Heart left ventricle (tissue), 16 donors: ENCODE measurements at regions not wholly inside any gene's neighbourhood (a gene's known extent, or its start where the extent isn't known, plus 50 kb on each side); places are given as distances from the start of the nearest gene placed in this dataset.

ENCODE experiments used
- ATAC-seq, 4 donors: fragments of 200-7000 bp; cut with Tn5 transposase; one replicate each; pipeline ENCODE4 v1.9.1; 2020 to 2022; ENCODE audit warnings: moderate library complexity in 4 of 4, mild to moderate bottlenecking in 3 of 4, moderate number of reproducible peaks in 1 of 4
- DNase-seq, 5 donors: peaks; one replicate each; pipeline ENCODE4 v3.0.0-alpha.2; 2020
- H3K27ac ChIP-seq, 12 donors: fragments of 200-600 bp; sonication (generic) in 4 of 12; one replicate each; pipeline versions ENCODE4 v1.5.0 to v1.8.0; 2016 to 2022; ENCODE audit warnings: mild to moderate bottlenecking in 2 of 12
- H3K27me3 ChIP-seq, 9 donors: fragments of 200-600 bp; sonication (generic) in 2 of 9; one replicate each; pipeline versions ENCODE4 v1.5.1 to v1.8.0; 2016 to 2022; ENCODE audit warnings: mild to moderate bottlenecking in 3 of 9
- H3K36me3 ChIP-seq, 9 donors: fragments of 200-600 bp; sonication (generic) in 2 of 9; one replicate each; pipeline versions ENCODE4 v1.5.0 to v1.8.0; 2018 to 2022; ENCODE audit warnings: mild to moderate bottlenecking in 2 of 9
- H3K4me1 ChIP-seq, 12 donors: fragments of 200-600 bp; sonication (generic) in 4 of 12; one replicate each; pipeline versions ENCODE4 v1.5.0 to v1.8.0; 2016 to 2022; ENCODE audit warnings: mild to moderate bottlenecking in 3 of 12
- H3K4me3 ChIP-seq, 12 donors: fragments of 200-600 bp; sonication (generic) in 4 of 12; one replicate each; pipeline versions ENCODE4 v1.5.0 to v1.8.0; 2017 to 2022; ENCODE audit warnings: mild to moderate bottlenecking in 9 of 12, moderate library complexity in 4 of 12
- H3K9me3 ChIP-seq, 12 donors: fragments of 200-600 bp; sonication (generic) in 4 of 12; one replicate each; pipeline versions ENCODE4 v1.5.0 to v1.8.0; 2016 to 2022; ENCODE audit warnings: mild to moderate bottlenecking in 1 of 12
- CTCF ChIP-seq, 12 donors: fragments of 200-600 bp; sonication (generic) in 4 of 12; IDR thresholded peaks; one replicate each; pipeline versions ENCODE4 v1.5.0 to v1.8.0; 2018 to 2022; ENCODE audit warnings: antibody characterized with exemption in 12 of 12, mild to moderate bottlenecking in 5 of 12
- POLR2A ChIP-seq, 2 donors: fragments of 450-650 bp; IDR thresholded peaks; one replicate each; pipeline ENCODE4 v1.6.1; 2017; ENCODE audit warnings: antibody characterized with exemption in 2 of 2, mild to moderate bottlenecking in 2 of 2, moderate library complexity in 2 of 2
- WGBS, 4 donors: extraction: QIAGEN DNeasy Blood & Tissue Kit in 2 of 4; methylation state at CpG; one replicate each; pipeline versions ENCODE4 v1.1.5 to v1.1.7; 2013 to 2018; 5-methylcytosine and 5-hydroxymethylcytosine counted together
- intact Hi-C, 10 donors: fragments of 100-400 bp; cut with DNase I; formaldehyde crosslinking; loops; one replicate each; pipeline versions ENCODE4 v1.11.1 to v1.14.2; 2022
- donor health status: ischemic (EF 13 %, LVEDD 7.1; RV severe dilation, severe dysfunction).
- donor health status: healthy with polysubstance abuse.
- donor health status: DM: no; HTN: yes; CAD: no.
- donor health status: DM: no; HTN: no; CAD: no.
- donor health status: ischemic (EF 25% LVEDD 6.9; RV normal size, moderate dysfunction).
- donor health status: ischemic (EF 25% LVEDD 5.7; RV mildly dilated, moderate dysfunction).
- donor health status: healthy.
- donor health status: DM: yes; HTN: yes; CAD: no.
- donor health status: ischemic (EF 35%, LVEDD 5.7; RV mildly dilated, moderate dysfunction).
- donor health status: nonischemic (EF 11% LVEDD 7.7; RV severe dilation, severe dysfunction).
- donor health status: DM: yes; HTN: yes; CAD: no.
- donor health status: PGD.
- donor health status: ischemic (EF 29% LVEDD 5.4; RV normal size, mild dysfunction).
- donor health status: nonischemic (EF 23%, LVEDD 6.1; RV moderate dilation, normal function).

DNA sequence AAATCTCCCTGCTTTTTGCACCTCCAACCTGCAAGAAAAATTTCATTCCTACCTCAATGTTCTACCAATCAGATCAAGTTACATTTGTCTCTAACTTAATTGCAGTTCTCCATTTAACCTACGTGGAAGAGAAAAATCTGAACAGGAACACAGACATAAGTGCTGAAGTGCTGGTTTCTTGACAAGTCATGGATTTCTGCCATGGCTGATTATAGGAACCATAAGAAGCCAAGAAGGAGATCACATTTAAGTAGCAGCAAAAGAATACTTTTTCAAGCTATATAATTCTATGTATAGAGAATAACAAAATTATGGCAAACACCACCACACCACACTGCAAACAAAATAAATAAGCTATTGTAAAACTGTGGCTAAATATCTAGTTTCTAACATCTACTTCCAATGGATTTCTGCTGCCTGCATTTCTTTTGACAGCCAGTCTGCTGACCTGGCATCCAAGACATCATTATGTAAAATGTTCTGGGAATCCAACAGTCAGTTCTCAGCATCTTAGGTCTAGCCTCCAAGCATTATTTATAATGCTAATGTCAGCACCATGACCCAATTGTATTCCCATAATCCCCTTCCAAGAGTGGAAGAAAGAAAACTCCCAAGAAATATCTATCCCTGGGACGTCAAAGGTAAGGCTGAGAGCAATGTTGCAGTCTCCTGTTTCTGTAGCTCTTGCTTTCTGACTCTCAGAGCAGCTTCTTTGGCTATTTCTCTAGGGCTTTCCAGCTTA, 50.8 kb upstream of the GAB1 start:
- intact Hi-C loops = loop anchor here in 5 of 10 donors (5.0 to 10.0 kb wide), 3 partner anchors 49 to 109 kb away; partner anchors contain the start of gene GAB1 (in 4 of the 5)
- H3K27me3 ChIP-seq = no peaks in the 10 kb centered on the region
- peak overlapping the region in 11 of 12 donors; percentile 46 to 90 (median 66) for H3K27ac ChIP-seq
- ATAC-seq (peak in 2 of 4 donors; percentile 13 to 40), DNase-seq (no peak)
- no peak for TF ChIP-seq POLR2A (IDR thresholded peaks at IDR 0.05)
- no peak for TF ChIP-seq CTCF (IDR thresholded peaks at IDR 0.05)
- H3K36me3 ChIP-seq = no peaks in the 10 kb centered on the region
- no peaks in the 10 kb centered on the region for H3K9me3 ChIP-seq
- H3K4me1 ChIP-seq = peaks cover 0 to 56% (median 7%) of the 10 kb centered on the region in 12 donors
- peak overlapping the region in 1 of 12 donors; percentile 24 for H3K4me3 ChIP-seq
- WGBS, 4 donors = 48 to 58% (median 50%) methylated on average over 2 of the region's 2 CpGs

DNA sequence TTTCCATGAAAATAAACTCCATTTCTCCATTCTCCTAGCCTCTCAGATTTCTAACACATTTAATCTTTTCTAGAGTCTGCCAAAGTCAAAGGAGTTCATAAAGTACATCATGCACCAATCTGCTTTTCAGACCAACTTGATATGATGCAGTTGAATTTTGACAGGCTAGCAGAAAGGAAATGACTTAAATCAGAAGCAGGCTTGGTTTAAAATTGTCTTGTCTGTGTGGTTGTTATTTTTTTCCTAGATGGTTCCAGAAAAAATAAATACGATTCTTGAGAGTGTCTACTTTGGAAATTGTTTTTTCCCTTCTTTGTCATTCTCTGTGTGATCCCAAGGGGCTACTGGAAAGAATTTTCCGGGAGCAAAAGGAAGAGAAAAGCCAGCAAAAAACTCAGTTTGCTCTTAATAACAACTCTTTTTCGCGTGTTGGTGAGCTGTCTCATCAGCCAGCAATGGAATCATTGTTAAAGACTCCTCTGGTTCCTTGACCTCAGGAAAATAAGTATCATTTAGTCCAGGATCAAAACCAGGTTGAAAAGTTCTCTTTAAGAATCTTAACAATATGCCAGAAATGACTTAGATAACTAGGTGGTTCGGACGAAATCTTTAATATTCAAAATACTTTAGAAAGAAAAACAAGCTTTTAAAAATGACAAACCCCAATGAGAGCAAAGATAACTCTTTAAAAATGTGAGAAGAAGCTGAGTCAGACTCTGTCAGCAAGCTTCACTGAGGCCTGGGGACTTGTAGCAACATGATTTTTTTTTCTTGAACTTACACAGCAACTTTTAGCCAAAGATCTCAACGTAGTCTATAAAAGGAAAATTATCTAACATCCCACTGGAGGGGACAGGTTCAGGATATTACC, 49.7 kb upstream of the GAB1 start:
- intact Hi-C loops = loop anchor here in 5 of 10 donors (5.0 to 10.0 kb wide), 3 partner anchors 48 to 108 kb away; partner anchors contain the start of gene GAB1 (in 4 of the 5)
- ATAC-seq (peak; percentile 53 to 65 (median 60)), DNase-seq (no peak)
- no peaks in the 10 kb centered on the region for H3K27me3 ChIP-seq
- H3K4me3 ChIP-seq = peak overlapping the region in 2 of 12 donors; percentile 5 to 24
- H3K36me3 ChIP-seq = no peaks in the 10 kb centered on the region
- H3K27ac ChIP-seq = peak overlapping the region; percentile 11 to 90 (median 63)
- peaks cover 0 to 46% (median 7%) of the 10 kb centered on the region in 12 donors for H3K4me1 ChIP-seq
- TF ChIP-seq CTCF (IDR thresholded peaks at IDR 0.05) (no peak), POLR2A (IDR thresholded peaks at IDR 0.05) (no peak)
- H3K9me3 ChIP-seq = no peaks in the 10 kb centered on the region
- WGBS, 4 donors = 47 to 58% (median 50%) methylated on average over 7 of the region's 7 CpGs
